ENCODE measurements at regions not wholly inside any gene's neighbourhood (a gene's known extent, or its start where the extent isn't known, plus 50 kb on each side); places are given as distances from the start of the nearest gene placed in this dataset.
"Not testable (repeated sequence)": the region's sequence is repeated elsewhere in the genome, so short reads cannot be mapped to it uniquely, and the experiment has no call there.

- intact Hi-C loops (cut with DNase I): no loop called here
- H3K4me1 ChIP-seq: no peaks in the 10 kb centered on the region
- no peaks in the 10 kb centered on the region for H3K36me3 ChIP-seq
- no peak for ATAC-seq
- no peak overlapping the region for H3K27ac ChIP-seq
- 77 to 84% methylated on average over 8 of the region's 8 CpGs for WGBS, 2 donors
- no peak for DNase-seq
- no peak for FAIRE-seq
- no peaks in the 10 kb centered on the region for H3K9me3 ChIP-seq
- TF ChIP-seq CTCF (IDR thresholded peaks at IDR 0.05): no peak
- no peak overlapping the region for H3K4me3 ChIP-seq
- no peaks in the 10 kb centered on the region for H3K27me3 ChIP-seq
Observed at GRCh38 chr13:28607187-28607955, 51.6 kb upstream of the POMP start.

GRCh38 chr13:28606466-28606865 is 52.5 kb upstream of the POMP start:
- no peak for FAIRE-seq
- WGBS, 2 donors: 76 to 78% methylated on average over 5 of the region's 5 CpGs
- no peak for TF ChIP-seq CTCF (IDR thresholded peaks at IDR 0.05)
- Histone ChIP-seq H3K4me1 (no peaks in the 10 kb centered on the region), H3K36me3 (no peaks in the 10 kb centered on the region), H3K9me3 (no peaks in the 10 kb centered on the region), H3K4me3 (no peak overlapping the region), H3K27me3 (no peaks in the 10 kb centered on the region), H3K27ac (no peak overlapping the region)
- no peak for DNase-seq
- intact Hi-C loops (cut with DNase I): no loop called here
- no peak for ATAC-seq

- H3K9me3 ChIP-seq; DNase-seq; H3K4me1 ChIP-seq; H3K4me3 ChIP-seq; H3K27me3 ChIP-seq; H3K36me3 ChIP-seq; FAIRE-seq; H3K27ac ChIP-seq; ATAC-seq; intact Hi-C loops (cut with DNase I): not testable (repeated sequence)
- 81 to 84% methylated on average over 2 of the region's 3 CpGs for WGBS, 2 donors
Observed at GRCh38 chr13:28605147-28605546, 53.8 kb upstream of the POMP start.

- FAIRE-seq: no peak
- ATAC-seq: no peak
- Histone ChIP-seq H3K9me3 (no peaks in the 10 kb centered on the region), H3K4me1 (no peaks in the 10 kb centered on the region), H3K27ac (no peak overlapping the region), H3K27me3 (no peaks in the 10 kb centered on the region), H3K4me3 (no peak overlapping the region), H3K36me3 (no peaks in the 10 kb centered on the region)
- 40 to 48% methylated on average over 6 of the region's 6 CpGs for WGBS, 2 donors
- DNase-seq: no peak
- no peak for TF ChIP-seq CTCF (IDR thresholded peaks at IDR 0.05)
- intact Hi-C loops (cut with DNase I): no loop called here
Observed at GRCh38 chr13:28603043-28603664, 55.8 kb upstream of the POMP start.

GRCh38 chr13:28602580-28602979 is 56.4 kb upstream of the POMP start:
- no peak overlapping the region for H3K4me3 ChIP-seq
- DNase-seq (no peak), FAIRE-seq (no peak), ATAC-seq (no peak)
- no peaks in the 10 kb centered on the region for H3K27me3 ChIP-seq
- H3K27ac ChIP-seq: no peak overlapping the region
- no peaks in the 10 kb centered on the region for H3K36me3 ChIP-seq
- no peaks in the 10 kb centered on the region for H3K9me3 ChIP-seq
- intact Hi-C loops (cut with DNase I): no loop called here
- no peak for TF ChIP-seq CTCF (IDR thresholded peaks at IDR 0.05)
- WGBS, 2 donors: 92 to 93% methylated on average over 2 of the region's 2 CpGs
- H3K4me1 ChIP-seq: no peaks in the 10 kb centered on the region

Data from pancreas (tissue), 10 donors.